ENCODE measurements at regions not wholly inside any gene's neighbourhood (a gene's known extent, or its start where the extent isn't known, plus 50 kb on each side); places are given as distances from the start of the nearest gene placed in this dataset.
"Not testable (repeated sequence)": the region's sequence is repeated elsewhere in the genome, so short reads cannot be mapped to it uniquely, and the experiment has no call there.

- H3K27me3 ChIP-seq; H3K9me3 ChIP-seq; H3K36me3 ChIP-seq; intact Hi-C loops (cut with DNase I); H3K4me1 ChIP-seq; H3K4me3 ChIP-seq; H3K27ac ChIP-seq; DNase-seq (ENCODE audit: low spot score in 2 of 2): not testable (repeated sequence)
These were observed 362.6 kb upstream of the DEFB115 start for GRCh38 chr20:30894707-30895353.

DNA sequence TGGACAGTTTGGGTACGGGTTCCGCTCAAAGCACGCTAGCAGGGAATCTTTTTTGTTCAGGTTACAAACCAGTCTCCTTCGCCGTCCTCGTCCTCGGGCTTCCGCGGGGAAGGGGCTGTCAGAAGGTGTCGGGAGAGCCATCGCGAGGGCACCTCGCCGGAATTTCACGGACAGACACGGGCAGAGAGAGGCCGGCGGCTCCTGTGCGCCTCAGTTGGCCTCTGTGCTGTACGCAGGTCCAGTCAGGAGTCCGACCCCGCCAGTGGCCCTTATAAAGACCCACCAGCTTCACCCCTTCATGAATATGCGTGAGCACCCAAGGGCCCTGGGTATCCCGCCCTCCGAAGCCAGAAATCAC lies 362.1 kb upstream of the DEFB115 start:
- DNase-seq (ENCODE audit: low spot score in 2 of 2); intact Hi-C loops (cut with DNase I); H3K4me1 ChIP-seq; H3K36me3 ChIP-seq; H3K9me3 ChIP-seq; H3K27ac ChIP-seq; H3K27me3 ChIP-seq; H3K4me3 ChIP-seq: not testable (repeated sequence)

GRCh38 chr20:30899370-30900079 lies 357.9 kb upstream of the DEFB115 start:
- intact Hi-C loops (cut with DNase I); DNase-seq (ENCODE audit: low spot score in 2 of 2); H3K27me3 ChIP-seq; H3K27ac ChIP-seq; H3K4me3 ChIP-seq; H3K4me1 ChIP-seq; H3K9me3 ChIP-seq; H3K36me3 ChIP-seq: not testable (repeated sequence)

DNA sequence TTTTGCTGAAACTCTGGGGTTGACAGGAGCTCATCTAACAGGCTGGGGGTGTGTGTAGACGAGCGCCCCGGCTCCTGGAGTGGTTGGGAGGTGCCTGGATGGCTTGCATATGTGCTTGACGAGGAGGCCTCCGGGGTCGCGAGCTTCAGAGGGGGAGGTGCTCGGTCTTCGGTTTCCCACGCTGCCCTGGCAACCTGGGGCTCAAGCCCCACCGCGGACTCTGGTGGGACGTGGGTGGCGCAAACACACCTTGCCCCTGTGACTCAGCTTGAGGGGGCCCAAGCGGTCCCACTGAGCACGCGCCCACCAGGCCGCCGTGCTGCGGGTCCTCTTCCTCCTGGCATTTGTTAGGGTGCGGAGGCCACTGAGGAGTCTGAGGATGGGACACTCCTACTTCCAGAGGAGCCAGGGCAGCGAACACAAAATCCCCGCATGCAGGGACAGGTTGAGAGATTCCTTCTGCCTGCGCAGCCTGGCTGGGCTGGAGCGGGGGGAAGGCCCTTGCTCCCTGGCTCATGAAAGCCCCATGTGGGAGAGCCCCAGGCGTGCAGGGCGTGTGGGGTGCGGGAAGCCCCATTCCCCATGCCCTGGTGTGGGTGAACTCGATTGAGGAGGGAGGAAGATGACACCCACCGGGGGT lies 357.3 kb upstream of the DEFB115 start:
- H3K4me1 ChIP-seq; intact Hi-C loops (cut with DNase I); H3K27me3 ChIP-seq; H3K27ac ChIP-seq; H3K9me3 ChIP-seq; H3K4me3 ChIP-seq; DNase-seq (ENCODE audit: low spot score in 2 of 2); H3K36me3 ChIP-seq: not testable (repeated sequence)

GRCh38 chr20:30905231-30905630 lies 352.2 kb upstream of the DEFB115 start:
- intact Hi-C loops (cut with DNase I); H3K36me3 ChIP-seq; H3K4me3 ChIP-seq; H3K4me1 ChIP-seq; DNase-seq (ENCODE audit: low spot score in 2 of 2); H3K27ac ChIP-seq; H3K27me3 ChIP-seq; H3K9me3 ChIP-seq: not testable (repeated sequence)

DNA sequence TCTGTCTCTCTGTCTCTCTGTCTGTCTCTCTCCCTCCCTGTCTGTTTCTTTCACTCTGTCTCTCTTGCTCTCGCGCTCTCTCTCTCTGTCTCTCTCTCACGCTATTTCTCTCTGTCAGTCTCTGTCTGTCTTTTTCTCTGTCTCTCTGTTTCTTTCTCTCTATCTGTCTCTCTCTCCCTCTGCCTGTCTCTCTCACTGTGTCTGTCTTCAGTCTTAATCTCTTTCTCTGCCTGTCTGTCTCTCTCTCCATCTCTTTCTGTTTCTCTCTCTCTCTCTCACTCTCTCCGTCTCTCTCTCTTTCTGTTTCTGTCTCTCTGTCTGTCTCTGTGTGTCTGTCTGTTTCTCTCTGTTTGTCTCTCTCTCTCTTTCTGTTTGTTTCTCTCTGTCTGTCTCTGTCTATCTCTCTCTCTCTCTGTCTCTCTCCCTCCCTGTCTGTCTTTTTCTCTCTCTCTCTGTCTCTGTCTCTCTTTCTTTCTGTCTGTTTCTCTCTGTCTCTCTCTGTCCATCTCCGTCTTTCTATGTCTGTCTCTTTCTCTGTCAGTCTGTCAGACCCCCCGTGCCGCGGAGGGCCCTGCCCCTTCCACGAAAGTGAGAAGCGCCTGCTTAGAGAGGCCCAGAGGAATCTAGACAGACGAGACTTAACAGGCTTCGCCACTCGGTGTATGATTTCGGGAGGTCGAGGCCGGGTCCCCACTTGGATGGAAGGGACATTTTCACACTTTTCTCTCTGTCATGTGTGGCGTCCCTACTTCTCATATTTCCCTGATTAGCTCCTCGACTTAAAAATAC lies 346.3 kb upstream of the DEFB115 start:
- Histone ChIP-seq H3K36me3 (no peaks in the 10 kb centered on the region), H3K4me1 (no peaks in the 10 kb centered on the region), H3K27ac (no peak overlapping the region), H3K4me3 (no peak overlapping the region), H3K27me3 (no peaks in the 10 kb centered on the region), H3K9me3 (no peaks in the 10 kb centered on the region)
- TF ChIP-seq CTCF (IDR thresholded peaks at IDR 0.05): no peak
- no peak for DNase-seq (ENCODE audit: low spot score in 2 of 2)
- intact Hi-C loops (cut with DNase I): no loop called here

DNA sequence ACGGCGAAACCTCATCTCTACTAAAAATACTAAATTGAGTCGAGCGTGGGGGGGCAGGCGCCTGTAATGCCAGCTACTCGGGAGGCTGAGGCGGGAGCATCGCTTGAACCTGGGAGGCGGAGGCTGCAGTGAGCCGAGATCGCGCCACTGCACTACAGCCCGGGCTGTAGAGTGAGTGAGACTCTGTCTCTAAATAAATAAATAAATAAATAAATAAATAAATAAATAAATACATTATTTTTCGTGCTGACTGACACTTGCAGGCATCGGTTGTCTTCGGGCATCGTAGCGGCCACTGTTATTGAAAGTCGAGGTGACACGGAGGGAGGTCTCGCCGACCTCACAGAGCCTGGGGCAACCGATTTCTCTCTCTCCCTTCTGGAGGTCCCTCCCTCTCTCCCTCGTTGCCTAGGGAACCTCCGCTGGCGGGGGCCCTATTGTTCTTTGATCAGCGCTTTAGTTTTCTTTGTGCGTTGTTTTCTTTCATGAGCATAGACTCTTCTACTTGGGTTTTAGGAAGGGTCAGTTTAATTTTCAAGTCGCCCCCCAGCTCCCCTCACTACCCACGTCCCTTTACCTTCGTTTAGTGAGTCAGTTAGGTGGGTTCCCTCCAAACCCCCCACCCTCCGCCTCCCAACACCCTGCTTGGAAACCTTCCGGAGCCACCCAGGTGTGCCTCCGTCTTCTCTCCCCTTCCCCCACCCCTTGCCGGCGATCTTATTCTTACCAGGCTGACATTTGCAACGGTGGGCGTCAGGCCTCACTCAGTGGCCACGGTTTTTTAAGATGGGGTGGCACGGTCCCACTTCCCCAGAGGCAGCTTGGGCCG lies 345.4 kb upstream of the DEFB115 start:
- H3K36me3 ChIP-seq; H3K4me1 ChIP-seq; H3K27ac ChIP-seq; H3K27me3 ChIP-seq; H3K4me3 ChIP-seq; DNase-seq (ENCODE audit: low spot score in 2 of 2); H3K9me3 ChIP-seq; intact Hi-C loops (cut with DNase I): not testable (repeated sequence)

- H3K27me3 ChIP-seq; H3K36me3 ChIP-seq; H3K9me3 ChIP-seq; H3K4me3 ChIP-seq; intact Hi-C loops (cut with DNase I); DNase-seq (ENCODE audit: low spot score in 2 of 2); H3K4me1 ChIP-seq; H3K27ac ChIP-seq: not testable (repeated sequence)
These were observed 344.8 kb upstream of the DEFB115 start for GRCh38 chr20:30912661-30913026.

DNA sequence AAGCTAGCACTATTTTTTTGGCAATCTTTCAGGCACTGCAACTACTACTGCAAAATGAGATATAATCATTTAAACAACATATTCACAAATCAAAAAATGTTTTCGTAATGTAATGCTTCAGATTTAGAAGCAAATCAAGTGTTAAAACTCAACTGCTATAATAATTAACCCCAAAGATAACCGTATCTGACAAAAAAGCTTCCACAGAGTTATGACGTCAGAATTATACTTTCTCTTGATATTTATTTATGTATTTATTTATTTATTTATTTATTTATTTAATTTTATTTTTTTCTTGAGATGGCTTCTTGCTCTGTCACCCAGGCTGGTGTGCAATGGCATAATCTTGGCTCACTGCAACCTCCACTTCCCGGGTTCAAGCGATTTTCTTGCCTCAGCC lies 341.1 kb upstream of the DEFB115 start:
- DNase-seq (ENCODE audit: low spot score in 2 of 2); H3K4me1 ChIP-seq; H3K4me3 ChIP-seq; H3K9me3 ChIP-seq; intact Hi-C loops (cut with DNase I); H3K27me3 ChIP-seq; H3K27ac ChIP-seq; H3K36me3 ChIP-seq: not testable (repeated sequence)
